ENCODE measurements at regions not wholly inside any gene's neighbourhood (a gene's known extent, or its start where the extent isn't known, plus 50 kb on each side); places are given as distances from the start of the nearest gene placed in this dataset.
"Not testable (repeated sequence)": the region's sequence is repeated elsewhere in the genome, so short reads cannot be mapped to it uniquely, and the experiment has no call there.

DNA sequence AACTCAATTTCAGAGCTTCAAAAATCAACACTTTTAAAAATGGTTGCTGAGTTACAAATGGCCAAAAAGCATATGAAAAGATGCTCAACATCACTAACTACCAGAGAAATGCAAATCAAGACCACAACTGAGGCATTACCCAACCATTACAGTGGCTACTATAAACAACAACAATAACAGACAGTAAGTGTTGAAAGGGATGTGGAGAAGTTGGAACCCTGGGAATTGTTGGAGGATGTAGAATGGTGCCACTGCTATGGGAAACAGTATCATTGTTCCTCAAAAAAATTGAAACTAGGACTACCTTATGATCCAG, 173.3 kb upstream of the SPRED2 start:
- no peak for DNase-seq (ENCODE audit: low spot score)

DNA sequence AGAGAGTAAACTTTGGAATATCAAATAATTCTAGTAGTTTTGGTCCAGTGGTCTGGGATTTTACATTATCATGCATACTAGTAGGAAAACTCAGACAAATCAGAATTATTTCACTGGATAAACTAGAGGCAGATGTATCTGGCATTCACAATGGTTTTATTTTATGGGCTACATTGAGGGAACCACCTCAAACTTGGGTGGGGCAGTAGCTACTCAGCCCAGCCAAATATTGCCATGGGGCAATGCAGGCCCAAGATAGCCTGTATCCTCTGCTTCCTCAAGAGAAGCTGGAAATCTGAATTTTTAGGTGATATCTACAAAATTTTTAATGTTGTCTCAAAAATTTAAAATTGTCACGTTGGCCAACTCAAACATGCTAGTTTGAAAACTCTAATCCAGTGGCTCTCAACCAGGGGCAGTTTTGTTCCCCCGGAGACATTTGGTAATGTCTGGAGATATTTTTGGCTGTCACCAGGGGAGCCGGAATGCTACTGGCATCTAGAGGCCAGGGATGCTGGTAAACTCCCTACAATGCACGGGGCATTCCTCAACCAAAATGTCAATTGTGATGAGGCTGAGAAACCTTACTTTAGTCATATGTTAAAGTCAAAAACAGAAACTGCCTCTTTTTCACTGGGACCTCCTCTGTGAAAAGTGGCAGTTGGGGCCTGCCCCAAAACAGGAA, 172.8 kb upstream of the SPRED2 start:
- no peak for DNase-seq (ENCODE audit: low spot score)

DNA sequence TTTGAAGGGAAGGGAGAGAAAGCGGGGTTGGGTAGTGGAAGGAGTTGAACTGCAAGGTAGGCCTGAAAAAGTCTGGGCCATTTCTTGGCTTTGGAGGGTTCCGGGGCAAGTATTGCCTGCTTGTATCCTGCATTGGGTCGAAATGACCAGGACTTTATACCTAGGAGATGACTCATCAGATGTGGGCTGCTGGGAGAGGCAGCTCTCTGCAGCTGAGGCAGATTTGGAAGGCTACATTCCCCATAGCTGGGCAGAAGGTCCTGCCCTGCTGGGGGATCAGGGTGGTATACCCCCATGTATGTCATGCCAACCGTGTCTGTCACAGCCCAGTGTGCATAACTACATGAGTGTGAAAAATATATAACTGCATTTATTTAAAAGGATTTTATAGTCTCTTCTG, 171.8 kb upstream of the SPRED2 start:
- DNase-seq (ENCODE audit: low spot score): peak; percentile 47

- no peak for DNase-seq (ENCODE audit: low spot score)
Measured at GRCh38 chr2:65602603-65603235, 170.3 kb upstream of the SPRED2 start.

DNA sequence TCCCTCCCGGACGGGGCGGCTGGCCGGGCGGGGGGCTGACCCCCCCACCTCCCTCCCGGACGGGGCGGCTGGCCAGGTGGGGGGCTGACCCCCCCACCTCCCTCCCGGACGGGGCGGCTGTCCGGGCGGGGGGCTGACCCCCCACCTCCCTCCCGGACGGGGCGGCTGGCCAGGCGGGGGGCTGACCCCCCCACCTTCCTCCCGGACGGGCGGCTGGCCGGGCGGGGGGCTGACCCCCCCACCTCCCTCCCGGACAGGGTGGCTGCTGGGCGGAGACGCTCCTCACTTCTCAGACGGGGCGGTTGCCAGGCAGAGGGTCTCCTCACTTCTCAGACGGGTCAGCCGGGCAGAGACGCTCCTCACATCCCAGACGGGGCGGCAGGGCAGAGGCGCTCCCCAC, 168.5 kb upstream of the SPRED2 start:
- DNase-seq (ENCODE audit: low spot score): not testable (repeated sequence)

DNA sequence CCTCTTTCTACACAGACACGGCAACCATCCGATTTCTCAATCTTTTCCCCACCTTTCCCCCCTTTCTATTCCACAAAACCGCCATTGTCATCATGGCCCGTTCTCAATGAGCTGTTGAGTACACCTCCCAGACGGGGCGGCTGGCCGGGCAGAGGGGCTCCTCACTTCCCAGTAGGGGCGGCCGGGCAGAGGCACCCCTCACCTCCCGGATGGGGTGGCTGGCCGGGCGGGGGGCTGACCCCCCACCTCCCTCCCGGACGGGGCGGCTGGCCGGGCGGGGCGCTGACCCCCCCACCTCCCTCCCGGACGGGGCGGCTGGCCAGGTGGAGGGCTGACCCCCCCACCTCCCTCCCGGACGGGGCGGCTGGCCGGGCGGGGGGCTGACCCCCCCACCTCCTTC, 168.0 kb upstream of the SPRED2 start:
- not testable (repeated sequence) for DNase-seq (ENCODE audit: low spot score)

GRCh38 chr2:65599693-65600092, 167.3 kb upstream of the SPRED2 start:
- DNase-seq (ENCODE audit: low spot score): no peak

DNA sequence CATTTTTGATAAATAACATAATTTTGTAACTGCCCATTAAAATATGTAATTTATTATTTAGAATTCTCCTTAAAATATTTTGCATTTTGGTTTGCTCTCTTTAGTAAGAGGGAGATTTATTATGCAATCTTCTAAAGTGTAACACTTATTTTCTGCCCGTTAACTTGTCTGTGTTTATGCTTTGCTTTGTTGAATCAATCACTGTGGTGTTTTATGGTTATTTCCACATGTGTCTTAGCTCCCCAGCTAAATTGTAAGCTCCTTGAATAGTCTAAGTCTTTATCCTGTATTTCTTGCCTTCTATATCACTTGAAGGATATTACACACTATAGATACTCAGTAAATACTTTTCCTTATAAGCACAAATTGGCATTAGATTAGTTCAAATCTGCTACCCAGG, 166.6 kb upstream of the SPRED2 start:
- DNase-seq (ENCODE audit: low spot score): no peak

DNA sequence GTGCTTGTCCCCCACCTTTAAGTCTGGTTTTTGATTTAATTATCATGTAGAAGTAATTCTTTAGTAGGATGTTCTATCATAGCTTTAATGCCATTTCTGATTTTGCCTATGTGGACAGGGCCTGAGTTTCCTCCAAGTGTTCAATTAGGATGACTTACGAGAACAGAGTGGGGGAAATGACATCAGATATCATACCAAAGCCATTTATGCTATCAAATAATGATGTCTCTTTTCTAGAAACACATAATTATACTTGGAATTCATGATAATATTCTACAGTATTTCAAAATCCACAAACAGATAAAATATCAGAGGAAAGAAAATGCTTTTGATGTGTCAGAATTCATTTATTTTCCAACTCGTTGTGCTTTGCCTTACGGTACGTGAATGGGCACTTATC, 165.9 kb upstream of the SPRED2 start:
- no peak for DNase-seq (ENCODE audit: low spot score)

DNA sequence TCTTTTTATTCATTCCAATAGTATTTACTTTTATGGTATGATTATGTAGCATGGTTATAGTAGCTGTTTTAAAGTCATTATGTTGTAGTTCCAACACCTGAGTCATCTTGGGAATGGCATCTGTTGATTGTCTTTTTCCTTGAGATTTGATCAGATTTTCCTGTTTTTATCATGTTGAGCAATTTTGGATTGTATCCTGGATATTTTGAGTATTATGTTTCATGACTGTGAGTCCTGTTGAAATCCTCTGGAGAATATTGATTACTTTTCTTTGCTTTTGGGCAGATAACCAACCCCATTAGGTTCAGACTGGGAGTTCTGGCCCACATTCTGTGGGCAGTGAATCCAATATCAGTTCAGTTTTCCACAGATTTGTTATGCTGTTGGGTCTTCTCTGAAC, 163.2 kb upstream of the SPRED2 start:
- DNase-seq (ENCODE audit: low spot score): no peak

DNA sequence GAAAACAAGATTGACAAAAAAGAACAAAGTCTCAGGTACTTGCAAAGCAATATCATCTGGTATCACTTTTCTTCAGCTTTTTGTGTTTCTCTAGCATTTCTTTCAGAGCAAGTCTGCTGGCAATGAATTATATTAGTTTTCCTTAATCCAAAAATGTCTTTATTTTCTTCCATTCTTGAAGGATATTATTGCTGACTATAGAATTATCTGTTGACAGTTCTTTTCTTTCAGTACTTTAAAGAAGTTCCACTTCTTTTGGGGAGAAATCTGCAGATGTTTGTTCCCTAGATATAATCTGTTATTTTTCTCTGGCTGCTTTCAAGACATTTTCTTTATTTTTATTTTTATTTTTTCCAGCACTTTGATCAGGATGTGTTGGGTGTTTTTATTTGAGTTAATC, 161.8 kb upstream of the SPRED2 start:
- DNase-seq (ENCODE audit: low spot score): no peak

DNA sequence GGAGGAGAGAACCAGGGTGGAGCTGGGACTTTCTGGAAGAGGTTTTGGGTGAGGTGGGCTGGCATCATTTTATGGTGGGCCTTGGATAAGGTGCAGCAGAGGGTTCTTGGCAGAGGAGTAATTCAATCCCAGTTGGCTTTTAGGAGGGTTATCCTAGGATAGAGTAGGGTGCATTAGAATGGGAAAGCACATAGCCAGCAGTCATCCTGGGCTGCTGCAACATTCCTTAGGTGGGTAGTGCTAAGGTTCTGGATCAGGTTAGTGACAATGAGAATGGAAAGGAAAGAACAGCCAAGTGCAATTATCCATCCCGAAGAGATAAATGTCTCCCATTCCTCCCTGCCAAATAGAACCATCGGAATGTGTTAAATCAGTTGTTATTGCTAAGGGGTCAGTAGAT, 157.3 kb upstream of the SPRED2 start:
- DNase-seq (ENCODE audit: low spot score): no peak

DNA sequence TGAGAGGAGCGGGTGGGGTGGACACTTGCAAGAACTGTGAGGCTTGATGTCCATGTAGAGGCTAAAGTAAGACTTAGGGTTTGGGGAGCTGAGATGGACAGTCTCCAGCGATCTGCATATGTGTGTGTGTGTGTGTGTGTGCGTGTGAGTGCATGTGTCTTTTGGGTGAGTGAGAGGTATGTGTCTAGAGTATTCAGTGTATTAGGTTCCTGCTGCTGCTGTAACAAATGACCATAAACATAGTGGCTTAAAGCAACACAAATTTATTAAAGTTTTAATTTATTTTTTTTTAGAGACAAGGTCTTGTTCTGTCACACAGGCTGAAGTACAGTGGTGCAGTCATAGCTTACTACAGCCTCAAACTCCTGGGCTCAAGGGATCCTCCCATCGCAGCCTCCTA, 155.4 kb upstream of the SPRED2 start:
- no peak for DNase-seq (ENCODE audit: low spot score)

GRCh38 chr2:65586516-65586915, 154.1 kb upstream of the SPRED2 start:
- no peak for DNase-seq (ENCODE audit: low spot score)

- no peak for DNase-seq (ENCODE audit: low spot score)
Measured at GRCh38 chr2:65583061-65583460, 150.7 kb upstream of the SPRED2 start.

DNA sequence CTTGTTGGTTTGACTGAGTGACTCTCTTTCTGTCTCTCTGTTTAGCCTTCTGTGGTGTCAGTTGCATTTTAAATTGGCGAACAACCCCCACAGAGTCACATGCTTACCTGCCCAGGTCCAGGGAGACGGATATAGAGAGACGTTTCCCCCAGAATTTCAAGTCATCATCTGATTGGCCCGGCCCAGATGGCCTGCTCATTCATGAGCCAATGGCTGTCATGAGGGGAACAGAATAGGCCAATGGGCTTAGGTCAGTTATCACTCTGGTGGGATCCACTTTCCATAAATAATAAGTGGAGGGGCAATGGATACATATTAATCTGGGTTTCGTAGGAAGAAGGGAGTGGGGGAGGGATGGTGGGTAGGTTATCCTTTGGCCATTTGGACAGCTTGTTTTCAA, 150.0 kb upstream of the SPRED2 start:
- DNase-seq (ENCODE audit: low spot score): no peak

DNA sequence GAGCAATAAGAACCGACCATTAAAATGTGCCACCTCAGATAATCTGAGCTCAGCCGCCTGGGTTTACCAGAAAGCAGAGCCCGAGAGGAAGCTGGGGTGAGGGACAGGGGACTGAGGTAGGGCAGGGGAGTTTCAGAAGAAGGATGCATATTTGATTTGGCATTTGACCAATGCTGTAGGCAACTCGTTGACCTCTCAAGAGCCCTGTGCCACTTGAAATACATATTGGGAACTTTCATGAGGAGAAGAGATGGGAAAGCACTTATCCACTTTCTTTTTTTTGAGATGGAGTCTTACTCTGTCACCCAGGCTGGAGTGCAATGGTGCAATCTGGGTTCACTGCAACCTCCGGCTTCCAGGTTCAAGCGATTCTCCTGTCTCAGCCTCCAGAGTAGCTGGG, 148.4 kb upstream of the SPRED2 start:
- DNase-seq (ENCODE audit: low spot score): no peak

DNA sequence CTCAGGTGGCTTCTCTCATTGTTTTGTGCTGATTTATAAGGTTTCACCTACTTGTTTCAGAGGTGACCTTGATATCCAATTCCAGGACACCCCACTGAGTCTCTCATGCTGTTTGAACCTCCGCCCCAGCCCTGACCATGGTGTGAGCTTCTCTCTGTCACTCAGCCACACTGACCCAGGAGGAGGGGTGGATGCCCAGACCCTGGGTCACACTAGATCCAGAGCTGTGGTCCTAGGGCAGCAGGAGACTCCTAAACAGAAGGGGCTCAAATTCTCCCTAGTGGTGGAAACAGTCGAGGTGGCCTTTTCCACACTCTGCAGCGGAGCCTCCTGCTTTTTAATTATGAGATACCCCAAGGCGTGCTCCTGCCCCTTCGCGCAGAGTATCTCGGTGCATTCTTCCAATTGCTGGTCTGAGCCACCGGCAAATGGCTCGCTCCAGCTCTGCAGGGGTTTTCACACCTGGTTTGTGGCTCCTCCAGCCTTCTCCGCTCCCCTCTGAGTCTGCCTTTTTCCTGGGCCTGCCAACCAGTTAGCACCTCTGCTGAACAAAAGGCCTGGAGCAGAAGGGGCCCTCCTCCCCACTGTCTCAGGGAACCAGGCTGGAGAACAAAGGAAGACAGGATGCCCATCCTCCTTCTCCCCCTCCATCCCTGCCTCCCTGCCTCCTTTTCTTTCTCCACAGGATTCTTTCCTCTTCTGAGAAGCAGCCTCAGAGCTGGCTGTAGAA, 147.3 kb upstream of the SPRED2 start:
- DNase-seq (ENCODE audit: low spot score): no peak

DNA sequence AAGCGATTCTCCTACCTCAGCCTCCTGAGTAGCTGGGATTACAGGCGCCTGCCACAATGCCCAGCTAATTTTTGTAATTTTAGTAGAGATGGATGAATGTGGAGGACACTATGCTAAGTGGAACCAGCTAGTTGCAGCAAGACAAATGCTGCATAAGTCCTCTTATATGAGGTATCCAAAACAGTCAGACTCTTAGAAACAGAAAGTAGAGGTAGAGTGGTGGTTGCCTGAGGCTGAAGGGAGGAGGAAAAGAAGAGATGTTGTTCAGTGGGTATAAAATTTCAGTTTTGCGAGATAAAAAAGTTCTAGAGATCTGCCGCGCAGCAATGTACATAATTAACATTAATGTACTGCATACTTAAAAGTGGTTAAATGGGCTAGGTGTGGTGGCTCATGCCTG, 145.3 kb upstream of the SPRED2 start:
- DNase-seq (ENCODE audit: low spot score): no peak

DNA sequence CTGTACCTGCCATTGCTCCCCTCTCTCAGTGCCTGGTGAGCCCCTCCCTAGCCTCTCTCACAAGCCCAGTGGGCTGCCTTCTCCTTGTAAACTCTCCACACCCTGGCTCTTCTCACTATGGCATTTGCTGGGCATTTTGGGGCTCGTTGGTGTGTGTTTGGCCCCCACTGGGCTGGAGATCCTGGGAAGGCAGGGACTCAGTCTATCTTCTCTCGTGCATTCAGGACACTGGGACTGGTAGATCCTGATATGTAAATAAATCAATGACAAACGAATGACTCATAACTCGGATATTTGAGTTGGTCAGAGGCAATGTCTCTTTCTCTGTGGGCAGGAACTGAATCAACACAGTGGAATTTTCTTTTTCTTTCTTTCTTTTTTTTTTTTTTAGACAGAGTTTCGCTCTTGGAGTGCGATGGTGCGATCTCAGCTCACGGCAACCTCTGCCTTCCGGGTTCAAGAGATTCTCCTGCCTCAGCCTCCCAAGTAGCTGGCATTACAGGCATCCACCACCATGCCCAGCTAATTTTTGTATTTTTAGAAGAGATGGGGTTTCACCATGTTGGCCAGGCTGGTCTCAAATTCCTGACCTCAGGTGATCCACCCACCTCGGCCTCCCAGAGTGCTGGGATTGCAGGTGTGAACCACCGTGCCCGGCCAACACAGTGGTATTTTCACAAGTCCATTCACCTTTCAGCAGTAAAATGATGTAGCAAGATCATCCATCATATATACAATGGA, 144.6 kb upstream of the SPRED2 start:
- DNase-seq (ENCODE audit: low spot score): peak; percentile 77

DNA sequence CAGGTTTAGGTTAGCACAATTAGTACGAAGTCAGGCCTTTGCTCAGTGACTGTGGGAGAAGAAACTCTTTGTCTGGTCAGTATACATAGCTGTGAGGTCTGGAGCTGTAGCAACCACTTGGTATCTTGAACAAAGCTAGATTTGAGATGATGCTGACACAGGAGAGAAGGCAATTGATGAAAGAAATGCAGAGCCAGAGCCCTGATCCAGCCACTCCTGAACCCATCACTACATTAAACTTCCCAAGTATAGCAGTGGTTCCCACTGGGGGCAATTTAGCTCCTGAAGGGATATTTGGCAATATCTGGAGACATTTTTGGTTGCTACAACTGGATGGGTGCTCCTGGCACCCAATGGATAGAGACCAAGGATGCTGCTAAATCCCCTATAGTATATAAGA, 143.9 kb upstream of the SPRED2 start:
- no peak for DNase-seq (ENCODE audit: low spot score)

GRCh38 chr2:65574993-65575392, 142.6 kb upstream of the SPRED2 start:
- DNase-seq (ENCODE audit: low spot score): no peak
